ENCODE measurements at regions not wholly inside any gene's neighbourhood (a gene's known extent, or its start where the extent isn't known, plus 50 kb on each side); places are given as distances from the start of the nearest gene placed in this dataset.
A peak's percentile ranks its signal among the peaks of the same experiment; 100 is the strongest.

- 33 to 60% (median 50%) methylated on average over 5 of the region's 5 CpGs for WGBS, 5 donors
- Histone ChIP-seq H3K27ac (peak overlapping the region; percentile 63 to 89 (median 82)), H3K36me3 (no peaks in the 10 kb centered on the region), H3K4me3 (no peak overlapping the region), H3K27me3 (no peaks in the 10 kb centered on the region), H3K4me1 (peaks cover 17 to 57% (median 45%) of the 10 kb centered on the region in 4 donors), H3K9me3 (no peaks in the 10 kb centered on the region)
- TF ChIP-seq CTCF (IDR thresholded peaks at IDR 0.05), result no peak
- TF ChIP-seq POLR2AphosphoS5 (IDR thresholded peaks at IDR 0.05), result peak; percentile 39 to 73 (median 66)
- no peak for TF ChIP-seq POLR2A (IDR thresholded peaks at IDR 0.05)
- no peak for TF ChIP-seq EP300 (IDR thresholded peaks at IDR 0.05)
- intact Hi-C loops (cut with DNase I; ENCODE audit: low total_unique reads), result no loop called here
- DNase-seq, result no peak
Observed at GRCh38 chr2:55099878-55100820, 49.9 kb upstream of the RTN4 start.
